HEK293T (cell line): ENCODE measurements at regions not wholly inside any gene's neighbourhood (a gene's known extent, or its start where the extent isn't known, plus 50 kb on each side); places are given as distances from the start of the nearest gene placed in this dataset.

Experiments used
- CTCF ChIA-PET: fragments of 350-600 bp; formaldehyde crosslinking; extraction: SDS; loops from one replicate; lab custom pipeline; 2021; ENCODE audit warnings: antibody characterized with exemption, inconsistent platforms; lab: Yijun Ruan, JAX
- POLR2A ChIA-PET: fragments of 350-600 bp; formaldehyde crosslinking; extraction: SDS; loops from one replicate; lab custom pipeline; 2020; ENCODE audit warnings: antibody characterized with exemption, inconsistent platforms; lab: Yijun Ruan, JAX
- DNase-seq: peaks from one replicate; pipeline ENCODE4 v3.0.0; 2012; ENCODE audit warnings: mixed read lengths; ENCODE audit errors: extremely low spot score
- ARNT ChIP-seq: fragments of 450-650 bp; IDR thresholded peaks from 2 replicates; pipeline ENCODE4 v1.6.1; 2017; ENCODE audit warnings: mild to moderate bottlenecking
- BHLHE40 ChIP-seq: fragments of 450-650 bp; IDR thresholded peaks from 2 replicates; pipeline ENCODE4 v1.6.1; 2016; ENCODE audit warnings: mild to moderate bottlenecking, moderate library complexity, borderline replicate concordance
- CTBP1 ChIP-seq: fragments of 450-650 bp; IDR thresholded peaks from 2 replicates; pipeline ENCODE4 v1.6.1; 2016; ENCODE audit warnings: borderline replicate concordance
- ELF4 ChIP-seq: fragments of 450-650 bp; IDR thresholded peaks from 2 replicates; pipeline ENCODE4 v1.6.1; 2017; ENCODE audit warnings: antibody characterized with exemption
- FOXA1 ChIP-seq: fragments of 450-650 bp; IDR thresholded peaks from 2 replicates; pipeline ENCODE4 v1.6.1; 2016; ENCODE audit warnings: mild to moderate bottlenecking
- FOXK2 ChIP-seq: fragments of 450-650 bp; IDR thresholded peaks from 2 replicates; pipeline ENCODE4 v1.6.1; 2016; ENCODE audit warnings: mild to moderate bottlenecking
- FOXM1 ChIP-seq: fragments of 450-650 bp; IDR thresholded peaks from 2 replicates; pipeline ENCODE4 v1.6.1; 2017; ENCODE audit warnings: mild to moderate bottlenecking, borderline replicate concordance
- HDGF ChIP-seq: fragments of 450-650 bp; IDR thresholded peaks from 2 replicates; pipeline ENCODE4 v1.6.1; 2017; ENCODE audit warnings: antibody characterized with exemption, borderline replicate concordance
- L3MBTL2 ChIP-seq: fragments of 450-650 bp; conservative IDR thresholded peaks from 2 replicates; pipeline ENCODE4 v1.6.1; 2016; ENCODE audit warnings: mild to moderate bottlenecking
- LEF1 ChIP-seq: fragments of 450-650 bp; IDR thresholded peaks from 2 replicates; pipeline ENCODE4 v1.6.1; 2017; ENCODE audit warnings: mild to moderate bottlenecking, borderline replicate concordance
- NFRKB ChIP-seq: fragments of 450-650 bp; IDR thresholded peaks from 2 replicates; pipeline ENCODE4 v1.6.1; 2016; ENCODE audit warnings: mild to moderate bottlenecking, moderate library complexity
- SP1 ChIP-seq: fragments of 450-650 bp; IDR thresholded peaks from 2 replicates; pipeline ENCODE4 v1.6.1; 2017
- SUZ12 ChIP-seq: fragments of 450-650 bp; IDR thresholded peaks from 2 replicates; pipeline ENCODE4 v1.6.1; 2016; ENCODE audit warnings: mild to moderate bottlenecking
- TARDBP ChIP-seq: fragments of 450-650 bp; IDR thresholded peaks from 2 replicates; pipeline ENCODE4 v1.6.1; 2016
- ZNF384 ChIP-seq: fragments of 450-650 bp; IDR thresholded peaks from 2 replicates; pipeline ENCODE4 v1.6.1; 2016
- TF ChIP-seq, protein P1 (sequence below): fragments of 450-650 bp; IDR thresholded peaks from 2 replicates; pipeline ENCODE4 v1.6.1; 2016

DNA sequence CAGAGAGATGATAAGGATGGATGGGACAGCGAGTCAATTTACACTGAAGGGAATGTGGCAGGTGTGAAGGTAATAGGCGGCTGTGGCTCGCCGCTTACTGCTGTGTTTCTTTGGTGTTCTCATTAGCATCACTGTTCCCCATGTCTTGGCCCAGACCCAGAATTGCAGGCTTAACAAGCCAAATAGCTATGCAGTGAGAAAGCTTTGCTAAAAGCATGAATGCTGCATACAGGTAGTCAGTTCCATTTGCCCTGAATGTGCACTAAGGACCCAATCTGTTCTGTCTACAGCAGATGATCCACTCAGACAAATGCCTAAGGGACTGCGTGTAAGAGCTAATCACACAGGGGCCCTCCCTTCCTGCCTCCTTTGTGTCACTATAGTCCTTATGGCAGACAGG is 262.6 kb downstream of the DCDC2C start:
- TF ChIP-seq, protein P1, sequence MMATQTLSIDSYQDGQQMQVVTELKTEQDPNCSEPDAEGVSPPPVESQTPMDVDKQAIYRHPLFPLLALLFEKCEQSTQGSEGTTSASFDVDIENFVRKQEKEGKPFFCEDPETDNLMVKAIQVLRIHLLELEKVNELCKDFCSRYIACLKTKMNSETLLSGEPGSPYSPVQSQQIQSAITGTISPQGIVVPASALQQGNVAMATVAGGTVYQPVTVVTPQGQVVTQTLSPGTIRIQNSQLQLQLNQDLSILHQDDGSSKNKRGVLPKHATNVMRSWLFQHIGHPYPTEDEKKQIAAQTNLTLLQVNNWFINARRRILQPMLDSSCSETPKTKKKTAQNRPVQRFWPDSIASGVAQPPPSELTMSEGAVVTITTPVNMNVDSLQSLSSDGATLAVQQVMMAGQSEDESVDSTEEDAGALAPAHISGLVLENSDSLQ, result no peak
- TF ChIP-seq FOXM1 (no peak), TARDBP (no peak), ARNT (no peak), ELF4 (no peak), NFRKB (no peak), BHLHE40 (no peak), SUZ12 (no peak), ZNF384 (no peak)
- no peak for DNase-seq
- POLR2A ChIA-PET, result no interaction called here
- CTCF ChIA-PET, result no interaction called here

GRCh38 chr2:3966470-3966869 is 263.1 kb downstream of the DCDC2C start:
- ChIA-PET CTCF (no interaction called here), POLR2A (no interaction called here)
- DNase-seq, result no peak
- TF ChIP-seq, protein P1, result no peak
- no peak for TF ChIP-seq HDGF
- no peak for TF ChIP-seq FOXM1
- no peak for TF ChIP-seq FOXK2
- TF ChIP-seq BHLHE40, result no peak
- TF ChIP-seq ZNF384, result no peak
- no peak for TF ChIP-seq FOXA1

DNA sequence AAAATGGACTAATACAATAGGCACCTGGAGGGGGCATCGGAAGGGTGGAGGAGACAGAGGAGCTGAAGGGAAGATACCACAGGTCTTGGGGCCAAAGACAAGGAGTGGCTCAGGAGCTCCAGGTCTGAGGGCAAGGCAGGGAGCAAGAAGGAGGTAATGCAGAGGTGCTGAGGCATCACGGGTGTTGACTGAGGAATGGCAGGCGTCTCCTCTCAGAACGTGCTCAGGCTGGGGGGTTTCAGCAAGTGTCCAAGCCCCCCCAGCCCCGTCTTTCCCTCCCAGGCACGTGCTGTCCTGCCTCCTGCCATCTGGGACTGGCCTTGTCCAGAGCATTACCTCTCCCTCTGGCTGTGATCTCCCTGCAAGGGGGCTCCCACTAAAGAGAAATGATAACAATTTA is 265.4 kb downstream of the DCDC2C start:
- no peak for DNase-seq
- ChIA-PET POLR2A (no interaction called here), CTCF (no interaction called here)
- no peak for TF ChIP-seq L3MBTL2
- TF ChIP-seq HDGF, result no peak
- TF ChIP-seq ARNT, result no peak
- no peak for TF ChIP-seq SP1

DNA sequence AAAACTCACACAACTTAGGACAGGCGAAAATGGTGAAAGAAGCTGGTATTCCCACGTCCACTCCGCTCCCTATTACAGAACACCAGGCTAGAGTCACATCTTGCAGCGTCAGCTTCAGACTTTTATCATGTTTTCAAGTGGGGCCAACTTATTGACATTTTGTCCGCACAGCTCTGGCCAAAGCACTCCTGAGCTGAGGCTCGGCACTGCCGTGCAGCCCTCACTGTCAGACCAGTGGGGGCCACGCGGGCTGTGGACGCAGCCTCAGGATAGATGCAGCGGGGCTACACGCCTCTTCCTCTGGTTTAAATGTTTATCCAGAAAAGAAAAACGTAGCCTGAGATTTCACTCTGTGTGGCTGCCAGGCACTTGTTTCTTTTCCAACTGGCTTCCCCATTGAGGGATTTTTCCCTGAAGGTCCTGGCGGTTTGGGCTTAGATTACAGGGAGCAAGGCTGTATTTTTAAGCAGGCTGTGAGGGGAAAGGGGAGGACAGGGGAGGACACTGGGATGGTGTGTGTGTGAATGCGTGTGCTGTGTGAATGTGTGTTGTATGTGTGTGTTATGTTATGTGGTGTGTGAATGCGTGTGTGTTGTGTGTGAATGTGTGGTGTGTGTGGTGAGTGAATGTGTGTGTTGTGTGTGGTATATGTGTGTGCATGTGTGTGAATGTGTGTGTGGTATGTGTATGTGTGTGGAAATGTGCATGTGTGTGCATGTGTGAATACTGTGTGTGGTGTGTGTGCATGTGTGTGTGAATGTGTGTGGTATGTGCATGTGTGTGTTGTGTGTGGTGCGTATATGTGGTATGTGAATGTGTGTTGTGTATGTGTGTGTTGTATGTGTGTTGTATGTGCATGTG is 267.6 kb downstream of the DCDC2C start:
- TF ChIP-seq SP1 (no peak), ZNF384 (no peak), ARNT (no peak), L3MBTL2 (no peak), HDGF (no peak), ELF4 (no peak), FOXK2 (no peak), CTBP1 (no peak), LEF1 (no peak), TARDBP (no peak)
- ChIA-PET POLR2A (no interaction called here), CTCF (no interaction called here)
- no peak for DNase-seq

GRCh38 chr2:3971652-3972192 is 268.3 kb downstream of the DCDC2C start:
- no peak for TF ChIP-seq NFRKB
- no peak for TF ChIP-seq FOXK2
- TF ChIP-seq FOXA1, result no peak
- TF ChIP-seq, protein P1, result no peak
- TF ChIP-seq TARDBP, result no peak
- no peak for TF ChIP-seq BHLHE40
- no peak for TF ChIP-seq ARNT
- TF ChIP-seq FOXM1, result no peak
- no peak for TF ChIP-seq HDGF
- ChIA-PET CTCF (no interaction called here), POLR2A (no interaction called here)
- DNase-seq, result no peak

- CTCF ChIA-PET, result no interaction called here
- TF ChIP-seq SUZ12 (no peak), FOXM1 (no peak), NFRKB (no peak), ELF4 (no peak), CTBP1 (no peak)
- no peak for DNase-seq
- POLR2A ChIA-PET, result no interaction called here
Observed at GRCh38 chr2:3972377-3972776, 269.0 kb downstream of the DCDC2C start.

- ChIA-PET POLR2A (no interaction called here), CTCF (no interaction called here)
- DNase-seq, result no peak
- TF ChIP-seq TARDBP (no peak), SUZ12 (no peak), LEF1 (no peak), HDGF (no peak), FOXK2 (no peak), ELF4 (no peak), CTBP1 (no peak), ARNT (no peak), FOXA1 (no peak), ZNF384 (no peak), BHLHE40 (no peak), FOXM1 (no peak), L3MBTL2 (no peak), SP1 (no peak), NFRKB (no peak)
- TF ChIP-seq, protein P1, result no peak
Observed at GRCh38 chr2:3974765-3975164, 271.4 kb downstream of the DCDC2C start.
